IMR-90 (cell line): ENCODE measurements at regions not wholly inside any gene's neighbourhood (a gene's known extent, or its start where the extent isn't known, plus 50 kb on each side); places are given as distances from the start of the nearest gene placed in this dataset.

Experiments
- ATAC-seq: fragments of 200-7000 bp; cut with Tn5 transposase; 2 replicates; pipeline ENCODE4 v1.9.1; 2020; ENCODE audit warnings: low read depth, mild to moderate bottlenecking, moderate library complexity
- BruUV-seq: library from RNA; stranded (reverse); fragments of 400-500 nt; replicated peaks from 2 replicates; lab custom pipeline; 2021; lab: Mats Ljungman, UMichigan
- CTCF ChIA-PET: fragments of 300-600 bp; formaldehyde crosslinking; extraction: SDS; loops from one replicate; lab custom pipeline; 2021; ENCODE audit warnings: antibody characterized with exemption; lab: Yijun Ruan, JAX
- POLR2A ChIA-PET: fragments of 300-600 bp; sonication (Branson Sonifier 250); formaldehyde crosslinking; loops from one replicate; lab custom pipeline; 2022; ENCODE audit warnings: antibody characterized with exemption; ENCODE audit not compliant: unreplicated experiment; lab: Charles Lee
- DNase-seq: peaks from one replicate; pipeline ENCODE4 v3.0.0; 2013
- H2AFZ ChIP-seq: replicated peaks from 2 replicates; pipeline ENCODE3; 2013; ENCODE audit warnings: low read length, mild to moderate bottlenecking; ENCODE audit not compliant: poor library complexity
- H2AK5ac ChIP-seq: 2 replicates; pipeline ENCODE4 v1.6.1; 2013; ENCODE audit warnings: low read depth, low read length, inconsistent platforms
- H2AK9ac ChIP-seq: replicated peaks from 2 replicates; pipeline ENCODE3; 2013; ENCODE audit warnings: mild to moderate bottlenecking, low read depth, low read length, moderate library complexity; ENCODE audit not compliant: poor library complexity
- H2BK120ac ChIP-seq: 2 replicates; pipeline ENCODE4 v1.6.1; 2013; ENCODE audit warnings: low read depth, low read length, inconsistent platforms
- H2BK15ac ChIP-seq: 3 replicates; pipeline ENCODE4 v1.6.1; 2013; ENCODE audit warnings: low read depth, low read length, inconsistent platforms
- H2BK20ac ChIP-seq: 2 replicates; pipeline ENCODE4 v1.6.1; 2013; ENCODE audit warnings: low read depth, mild to moderate bottlenecking, inconsistent platforms, low read length, moderate library complexity
- H2BK5ac ChIP-seq: 2 replicates; pipeline ENCODE4 v1.6.1; 2013; ENCODE audit warnings: mild to moderate bottlenecking, low read depth, low read length, inconsistent platforms; ENCODE audit not compliant: poor library complexity, severe bottlenecking
- H3K14ac ChIP-seq: replicated peaks from 2 replicates; pipeline ENCODE4 v1.6.1; 2013; ENCODE audit warnings: low read depth, low read length, inconsistent platforms
- H3K18ac ChIP-seq: 2 replicates; pipeline ENCODE4 v1.6.1; 2013; ENCODE audit warnings: low read depth, low read length, control low read depth
- H3K23ac ChIP-seq: 2 replicates; pipeline ENCODE4 v1.6.1; 2013; ENCODE audit warnings: low read depth, low read length, inconsistent platforms
- H3K27ac ChIP-seq: 2 replicates; pipeline ENCODE4 v1.5.1; 2013; ENCODE audit warnings: mild to moderate bottlenecking, control low read depth, low read length; ENCODE audit not compliant: insufficient read depth
- H3K27me3 ChIP-seq: 2 replicates; pipeline ENCODE4 v1.6.1; 2013; ENCODE audit warnings: low read length; ENCODE audit not compliant: control insufficient read depth, insufficient read depth
- H3K36me3 ChIP-seq: 2 replicates; pipeline ENCODE4 v1.6.1; 2013; ENCODE audit warnings: low read length, mixed read lengths; ENCODE audit not compliant: control insufficient read depth, insufficient read depth
- H3K4ac ChIP-seq: 2 replicates; pipeline ENCODE4 v1.6.1; 2013; ENCODE audit warnings: low read depth, low read length, inconsistent platforms
- H3K4me1 ChIP-seq: 2 replicates; pipeline ENCODE4 v1.6.1; 2013; ENCODE audit warnings: low read length, mixed read lengths; ENCODE audit not compliant: control insufficient read depth, insufficient read depth
- H3K4me2 ChIP-seq: 2 replicates; pipeline ENCODE4 v1.6.1; 2013; ENCODE audit warnings: low read depth, mild to moderate bottlenecking, control low read depth, low read length, moderate library complexity
- H3K4me3 ChIP-seq: 2 replicates; pipeline ENCODE4 v1.5.1; 2013; ENCODE audit warnings: low read depth, mild to moderate bottlenecking, control low read depth, low read length, moderate library complexity; ENCODE audit not compliant: insufficient read depth
- H3K56ac ChIP-seq: 2 replicates; pipeline ENCODE4 v1.6.1; 2013; ENCODE audit warnings: low read length, inconsistent platforms; ENCODE audit not compliant: insufficient read depth; ENCODE audit errors: extremely low read depth
- H3K79me1 ChIP-seq, 2 experiments: 2 replicates each; pipeline ENCODE4 v1.6.1; 2013; ENCODE audit warnings: low read length in 2 of 2, inconsistent platforms in 1 of 2, low read depth in 1 of 2
- H3K9ac ChIP-seq: 2 replicates; pipeline ENCODE4 v1.6.1; 2013; ENCODE audit warnings: low read depth, low read length, control low read depth
- H3K9me1 ChIP-seq: 2 replicates; pipeline ENCODE4 v1.6.1; 2013; ENCODE audit warnings: low read length, inconsistent platforms; ENCODE audit not compliant: insufficient read depth
- H3K9me3 ChIP-seq: 2 replicates; pipeline ENCODE4 v1.6.1; 2013; ENCODE audit warnings: low read length; ENCODE audit not compliant: control insufficient read depth, insufficient read depth
- H4K20me1 ChIP-seq: 2 replicates; pipeline ENCODE4 v1.6.1; 2013; ENCODE audit warnings: low read length, inconsistent platforms; ENCODE audit not compliant: insufficient read depth
- H4K5ac ChIP-seq: 2 replicates; pipeline ENCODE4 v1.6.1; 2013; ENCODE audit warnings: mild to moderate bottlenecking, low read depth, low read length, control low read depth
- H4K8ac ChIP-seq, 2 experiments: 2 replicates each; pipeline ENCODE4 v1.6.1; 2013; ENCODE audit warnings: low read depth in 2 of 2, low read length in 2 of 2, control low read depth in 1 of 2, inconsistent platforms in 1 of 2
- H4K91ac ChIP-seq: 2 replicates; pipeline ENCODE4 v1.6.1; 2013; ENCODE audit warnings: low read depth, low read length, inconsistent platforms; ENCODE audit not compliant: insufficient read depth
- BHLHE40 ChIP-seq: fragments of 150-350 bp; IDR thresholded peaks from 2 replicates; pipeline ENCODE4 v1.6.1; 2016; ENCODE audit warnings: mild to moderate bottlenecking, low read depth, low read length
- CEBPB ChIP-seq: IDR thresholded peaks from 2 replicates; pipeline ENCODE4 v1.6.1; 2012; ENCODE audit warnings: low read depth, low read length, improper control_type of control experiment
- WGBS, 2 experiments: methylation state at CpG; one replicate each; pipeline versions ENCODE4 v1.1.5 to v1.1.7; 2013; ENCODE audit warnings: missing lambda C conversion rate in 2 of 2; ENCODE audit not compliant: insufficient read length in 1 of 2; ENCODE audit errors: extremely low coverage in 2 of 2; 5-methylcytosine and 5-hydroxymethylcytosine counted together
- dilution Hi-C: fragments of 300-500 bp; cut with HindIII; formaldehyde crosslinking; loops from one replicate; pipeline ENCODE4 v1.14.3; 2018; ENCODE audit warnings: low sequenced_read_pairs; ENCODE audit not compliant: unreplicated experiment
- in situ Hi-C: fragments of 300-500 bp; cut with MboI; formaldehyde crosslinking; loops from 3 replicates; pipeline ENCODE4 v1.14.3; 2019; ENCODE audit warnings: low sequenced_read_pairs, inconsistent platforms, mixed read lengths
- intact Hi-C: fragments of 100-400 bp; cut with micrococcal nuclease; formaldehyde crosslinking; loops from 2 replicates; pipeline ENCODE4 v1.10.0; 2022

- Histone ChIP-seq H2BK15ac (0 out of 3 replicates have a peak overlapping the region, but pooled peaks have one; percentile 9), H4K8ac (peak overlapping the region; percentile 4 to 70; a peak in 2 of 4 replicates), H2AK5ac (no peak overlapping the region), H3K56ac (no peak overlapping the region), H2AFZ (peak overlapping the region; percentile 74), H3K14ac (peak overlapping the region; percentile 14), H4K20me1 (no peaks in the 10 kb centered on the region), H3K27me3 (no peaks in the 10 kb centered on the region), H2BK5ac (peak overlapping the region; percentile 78), H2BK20ac (peak overlapping the region; percentile 60; the same call in 1 of the 2 replicates), H2AK9ac (no peak overlapping the region), H4K5ac (no peak overlapping the region), H3K79me1 (no peaks in the 10 kb centered on the region), H3K9me3 (no peaks in the 10 kb centered on the region), H3K18ac (peak overlapping the region; percentile 57; the same call in 1 of the 2 replicates), H3K4me2 (peak overlapping the region; percentile 64; the same call in 1 of the 2 replicates), H3K9me1 (no peaks in the 10 kb centered on the region), H3K36me3 (no peaks in the 10 kb centered on the region), H3K27ac (0 out of 2 replicates have a peak overlapping the region, but pooled peaks have one; percentile 6), H3K4me1 (peaks cover 2% of the 10 kb centered on the region; the same call in 1 of the 2 replicates), H3K23ac (no peak overlapping the region), H3K4ac (peak overlapping the region; percentile 60; the same call in 1 of the 2 replicates), H3K9ac (no peak overlapping the region), H2BK120ac (peak overlapping the region; percentile 35; the same call in 1 of the 2 replicates), H4K91ac (peak overlapping the region; percentile 78; the same call in 1 of the 2 replicates), H3K4me3 (no peak overlapping the region)
- intact Hi-C loops: no loop called here
- no peak for TF ChIP-seq BHLHE40
- peak; percentile 73 for TF ChIP-seq CEBPB
- BruUV-seq: no TSS peak
- DNase-seq (peak; percentile 61), ATAC-seq (peak; percentile 48; the same call in 1 of the 2 replicates)
- dilution Hi-C loops: no loop called here
- in situ Hi-C loops: no loop called here
- ChIA-PET POLR2A (interaction anchor here (0.6 kb wide), 1 partner anchor 191 kb away, joined by 18 read pairs; no protein-coding TSS in a partner anchor), CTCF (interaction anchor here (1.5 kb wide), 1 partner anchor 10 kb away, joined by 4 read pairs; no protein-coding TSS in a partner anchor)
- WGBS, 2 experiments: no CpG with 5 or more reads among the region's 4 CpGs
These were observed 60.0 kb upstream of the CDH6 start for GRCh38 chr5:31133488-31133887.
